ENCODE measurements at regions not wholly inside any gene's neighbourhood (a gene's known extent, or its start where the extent isn't known, plus 50 kb on each side); places are given as distances from the start of the nearest gene placed in this dataset.

GRCh38 chr19:31528261-31528660, 179.0 kb upstream of the TSHZ3 start:
- TF ChIP-seq POLR2A (IDR thresholded peaks at IDR 0.05; ENCODE audit: low read depth, low read length) (no peak), TAF1 (IDR thresholded peaks at IDR 0.05; ENCODE audit: borderline replicate concordance, low read depth, low read length) (no peak)

All from GM12892 (cell line).